ENCODE measurements at regions not wholly inside any gene's neighbourhood (a gene's known extent, or its start where the extent isn't known, plus 50 kb on each side); places are given as distances from the start of the nearest gene placed in this dataset.
"Not testable (repeated sequence)": the region's sequence is repeated elsewhere in the genome, so short reads cannot be mapped to it uniquely, and the experiment has no call there.

GRCh38 chr6:103496588-103496987, 1363.1 kb downstream of the HACE1 start:
- in situ Hi-C loops (cut with HindIII; ENCODE audit: low sequenced_read_pairs), result not testable (repeated sequence)

- in situ Hi-C loops (cut with HindIII; ENCODE audit: low sequenced_read_pairs), result no loop called here
Measured at GRCh38 chr6:103456652-103457051, 1403.1 kb downstream of the HACE1 start.

- in situ Hi-C loops (cut with HindIII; ENCODE audit: low sequenced_read_pairs), result no loop called here
Measured at GRCh38 chr6:103455275-103455674, 1404.4 kb downstream of the HACE1 start.

GRCh38 chr6:103409475-103409874, 1450.2 kb downstream of the HACE1 start:
- in situ Hi-C loops (cut with HindIII; ENCODE audit: low sequenced_read_pairs), result no loop called here

GRCh38 chr6:103405321-103405720, 1454.4 kb downstream of the HACE1 start:
- in situ Hi-C loops (cut with HindIII; ENCODE audit: low sequenced_read_pairs), result no loop called here

GRCh38 chr6:103404799-103405198, 1454.9 kb downstream of the HACE1 start:
- in situ Hi-C loops (cut with HindIII; ENCODE audit: low sequenced_read_pairs), result no loop called here

- in situ Hi-C loops (cut with HindIII; ENCODE audit: low sequenced_read_pairs), result no loop called here
Measured at GRCh38 chr6:103396768-103397167, 1463.0 kb downstream of the HACE1 start.

GRCh38 chr6:103379272-103379671, 1480.4 kb downstream of the HACE1 start:
- in situ Hi-C loops (cut with HindIII; ENCODE audit: low sequenced_read_pairs), result no loop called here

- in situ Hi-C loops (cut with HindIII; ENCODE audit: low sequenced_read_pairs), result no loop called here
Measured at GRCh38 chr6:103367212-103367611, 1492.5 kb downstream of the HACE1 start.

- in situ Hi-C loops (cut with HindIII; ENCODE audit: low sequenced_read_pairs), result no loop called here
Measured at GRCh38 chr6:103356531-103356930, 1503.2 kb downstream of the HACE1 start.

GRCh38 chr6:103344554-103345163, 1515.1 kb downstream of the HACE1 start:
- in situ Hi-C loops (cut with HindIII; ENCODE audit: low sequenced_read_pairs), result no loop called here

- in situ Hi-C loops (cut with HindIII; ENCODE audit: low sequenced_read_pairs), result no loop called here
Measured at GRCh38 chr6:103335412-103335811, 1524.3 kb downstream of the HACE1 start.

GRCh38 chr6:103326760-103327757, 1532.7 kb downstream of the HACE1 start:
- in situ Hi-C loops (cut with HindIII; ENCODE audit: low sequenced_read_pairs), result no loop called here

- in situ Hi-C loops (cut with HindIII; ENCODE audit: low sequenced_read_pairs), result no loop called here
Measured at GRCh38 chr6:103313432-103313831, 1546.3 kb downstream of the HACE1 start.

- in situ Hi-C loops (cut with HindIII; ENCODE audit: low sequenced_read_pairs), result not testable (repeated sequence)
Measured at GRCh38 chr6:103294376-103294775, 1565.3 kb downstream of the HACE1 start.

- in situ Hi-C loops (cut with HindIII; ENCODE audit: low sequenced_read_pairs), result no loop called here
Measured at GRCh38 chr6:103284835-103285234, 1574.9 kb downstream of the HACE1 start.

GRCh38 chr6:103280417-103280816, 1579.3 kb downstream of the HACE1 start:
- in situ Hi-C loops (cut with HindIII; ENCODE audit: low sequenced_read_pairs), result no loop called here

GRCh38 chr6:103277936-103278335, 1581.8 kb downstream of the HACE1 start:
- in situ Hi-C loops (cut with HindIII; ENCODE audit: low sequenced_read_pairs), result no loop called here

GRCh38 chr6:103273048-103273447, 1586.7 kb downstream of the HACE1 start:
- in situ Hi-C loops (cut with HindIII; ENCODE audit: low sequenced_read_pairs), result no loop called here

- in situ Hi-C loops (cut with HindIII; ENCODE audit: low sequenced_read_pairs), result no loop called here
Measured at GRCh38 chr6:103269581-103269980, 1590.1 kb downstream of the HACE1 start.

GRCh38 chr6:103268335-103268734, 1591.4 kb downstream of the HACE1 start:
- in situ Hi-C loops (cut with HindIII; ENCODE audit: low sequenced_read_pairs), result no loop called here

- in situ Hi-C loops (cut with HindIII; ENCODE audit: low sequenced_read_pairs), result no loop called here
Measured at GRCh38 chr6:103264020-103264419, 1595.7 kb downstream of the HACE1 start.

Data from DLD1 (cell line).